Tongue (tissue), 1 donor: ENCODE measurements at regions not wholly inside any gene's neighbourhood (a gene's known extent, or its start where the extent isn't known, plus 50 kb on each side); places are given as distances from the start of the nearest gene placed in this dataset.

ENCODE experiments used
- DNase-seq: peaks from one replicate; pipeline ENCODE4 v3.0.0-alpha.2; 2015

DNA sequence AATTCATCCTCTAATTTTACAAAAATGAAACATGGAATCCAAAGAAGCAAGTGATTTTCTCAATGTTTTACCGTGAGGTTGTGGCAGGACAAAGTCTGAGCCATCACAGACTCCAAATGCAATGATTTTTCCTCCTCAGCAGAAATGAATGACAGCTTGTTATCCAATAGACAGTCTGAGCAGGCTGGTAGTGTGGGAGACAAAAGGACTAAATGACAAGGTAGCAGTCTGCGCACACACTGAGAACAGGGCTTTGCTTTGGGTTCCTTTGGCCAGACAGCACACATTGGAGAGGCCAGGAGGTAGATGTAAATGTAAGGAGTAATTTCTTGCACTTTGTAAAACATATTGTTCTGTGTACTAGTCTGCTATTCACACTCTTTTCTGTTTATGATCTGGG lies 50.3 kb upstream of the RGPD4 start:
- DNase-seq, result no peak
